GM18508 (cell line): ENCODE measurements at regions not wholly inside any gene's neighbourhood (a gene's known extent, or its start where the extent isn't known, plus 50 kb on each side); places are given as distances from the start of the nearest gene placed in this dataset.
"Not testable (repeated sequence)": the region's sequence is repeated elsewhere in the genome, so short reads cannot be mapped to it uniquely, and the experiment has no call there.

ENCODE experiments used
- ATAC-seq: cut with Tn5 transposase; IDR thresholded peaks from one replicate; pipeline ENCODE4 v1.9.1; 2021; ENCODE audit warnings: moderate number of reproducible peaks; ENCODE audit not compliant: insufficient read depth, unreplicated experiment

DNA sequence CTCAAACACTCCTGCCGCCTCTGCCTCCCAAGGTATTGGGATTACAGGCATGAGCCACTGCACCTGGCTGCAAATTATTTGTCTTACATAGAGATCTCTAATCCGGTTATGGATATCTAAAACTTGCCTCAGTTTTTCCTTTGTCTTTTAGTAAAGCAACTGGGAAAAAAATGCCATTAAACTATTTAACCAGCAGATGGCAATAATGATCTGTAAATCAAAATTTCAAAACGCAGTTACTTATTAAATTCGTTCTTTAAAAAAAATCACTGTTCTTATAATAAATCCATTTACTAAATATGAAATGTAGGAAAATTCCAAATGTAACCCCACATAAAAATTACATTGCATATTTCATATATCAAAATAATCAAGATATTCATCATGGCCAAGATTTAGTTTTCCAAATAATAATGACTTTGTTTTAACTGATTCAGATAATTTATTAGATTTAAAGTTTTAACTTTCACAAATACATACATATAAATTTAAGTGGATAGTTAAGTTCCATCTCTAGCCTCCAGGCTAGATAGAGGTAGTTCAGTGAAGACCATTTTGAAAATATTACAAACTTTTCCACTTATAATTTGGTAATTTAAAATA is 125.8 kb downstream of the KBTBD2 start:
- not testable (repeated sequence) for ATAC-seq

DNA sequence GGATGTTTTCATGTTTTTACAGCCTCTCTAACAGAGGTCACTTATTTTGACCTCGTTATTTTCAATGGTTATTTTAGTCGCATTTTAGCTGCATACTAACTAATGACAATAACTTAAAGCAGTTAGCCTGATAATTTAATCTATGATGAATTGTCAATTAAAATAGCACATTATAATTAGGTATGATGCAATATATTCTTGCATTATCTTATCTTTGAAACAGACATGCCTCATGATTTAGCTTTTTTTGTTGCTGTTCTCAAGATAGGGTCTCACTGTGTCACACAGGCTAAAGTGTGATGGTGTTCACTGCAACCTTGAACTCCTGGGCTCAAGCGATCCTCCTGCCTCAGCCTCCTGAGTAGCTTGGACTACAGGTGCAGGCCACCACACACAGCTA is 126.4 kb downstream of the KBTBD2 start:
- no peak for ATAC-seq

DNA sequence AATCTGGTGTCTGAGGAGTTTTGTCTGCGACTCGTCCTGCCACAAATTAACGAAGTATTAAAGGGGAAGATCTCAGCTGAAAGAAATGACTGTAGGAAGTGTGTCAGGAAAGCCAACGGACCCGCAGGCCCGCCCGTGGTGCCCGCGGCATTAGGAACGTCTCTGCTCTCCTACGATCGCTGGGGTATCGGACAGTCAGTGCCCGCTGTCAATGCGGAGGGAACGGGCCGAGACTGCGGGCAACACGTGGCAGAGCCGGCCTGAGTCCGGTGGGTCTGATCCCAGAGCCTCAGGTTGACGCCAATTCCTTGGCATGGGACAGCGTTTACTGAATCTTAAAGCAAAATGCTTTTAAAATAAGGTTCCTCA is 128.7 kb downstream of the KBTBD2 start:
- no peak for ATAC-seq

DNA sequence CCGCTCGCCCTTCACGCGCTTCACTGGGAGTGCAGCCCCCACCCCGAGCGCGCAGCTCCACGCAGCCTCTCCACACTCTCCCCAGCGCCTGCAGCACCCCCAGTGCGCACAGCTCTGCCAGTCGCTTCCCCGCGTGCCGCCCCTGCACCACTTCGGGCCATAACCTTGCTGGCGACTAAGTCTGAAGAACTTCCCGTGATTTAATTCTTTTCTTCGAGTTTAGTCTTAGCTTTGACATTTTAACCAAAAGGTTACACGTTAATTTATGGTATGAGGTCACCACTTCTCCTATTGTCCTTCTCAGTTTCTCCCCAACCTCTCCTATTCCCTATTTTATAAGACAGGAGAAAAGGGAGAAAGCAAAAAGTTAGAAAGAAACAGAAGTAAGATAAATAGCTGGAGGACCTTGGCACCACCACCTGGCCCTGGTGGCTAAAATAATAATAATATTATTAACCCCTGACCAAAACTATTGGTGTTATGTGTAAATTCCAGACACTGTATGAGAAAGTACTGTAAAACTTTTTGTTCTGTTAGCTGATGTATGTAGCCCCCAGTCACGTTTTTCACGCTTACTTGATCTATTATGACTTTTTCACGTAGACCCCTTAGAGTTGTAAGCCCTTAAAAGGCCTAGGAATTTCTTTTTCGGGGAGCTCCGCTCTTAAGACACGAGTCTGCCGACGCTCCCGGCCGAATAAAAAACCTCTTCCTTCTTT is 129.2 kb downstream of the KBTBD2 start:
- ATAC-seq: not testable (repeated sequence)

DNA sequence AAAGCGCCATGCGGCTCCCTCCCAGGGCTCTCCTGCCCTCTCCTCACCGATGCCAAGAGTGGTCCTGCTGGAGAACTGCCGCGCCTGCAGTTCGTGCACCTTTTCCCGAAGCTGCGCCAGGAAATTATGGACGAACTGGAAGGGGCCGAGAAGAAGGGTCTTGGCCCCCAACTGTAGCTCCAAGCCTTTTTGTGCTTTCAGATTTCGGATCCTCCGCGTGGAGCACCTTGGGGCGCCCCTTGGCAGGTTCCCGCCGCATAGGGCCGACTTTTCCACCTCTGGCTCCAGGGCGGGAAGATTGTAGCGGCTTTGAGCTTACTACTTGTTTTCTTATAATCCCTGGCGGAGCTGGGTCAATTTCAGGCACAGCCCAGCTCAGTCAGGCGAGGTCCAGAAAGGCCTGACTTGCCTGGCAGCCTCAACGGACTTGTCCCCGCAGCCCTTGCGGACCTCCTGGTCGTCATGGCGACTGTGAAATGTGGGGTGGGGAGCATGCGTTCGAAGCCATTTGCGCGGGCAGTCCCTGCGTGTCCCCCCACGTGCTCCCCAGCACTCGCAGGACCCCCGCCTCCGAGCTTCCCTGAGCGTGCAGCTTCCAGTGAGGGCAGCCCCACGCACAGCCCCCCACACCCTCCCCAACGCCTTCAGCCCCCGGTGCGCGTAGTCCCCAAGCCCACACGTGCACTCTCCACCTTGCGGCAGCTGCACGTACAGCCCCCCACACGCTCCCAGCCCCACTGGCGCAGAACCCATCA is 129.9 kb downstream of the KBTBD2 start:
- no peak for ATAC-seq

DNA sequence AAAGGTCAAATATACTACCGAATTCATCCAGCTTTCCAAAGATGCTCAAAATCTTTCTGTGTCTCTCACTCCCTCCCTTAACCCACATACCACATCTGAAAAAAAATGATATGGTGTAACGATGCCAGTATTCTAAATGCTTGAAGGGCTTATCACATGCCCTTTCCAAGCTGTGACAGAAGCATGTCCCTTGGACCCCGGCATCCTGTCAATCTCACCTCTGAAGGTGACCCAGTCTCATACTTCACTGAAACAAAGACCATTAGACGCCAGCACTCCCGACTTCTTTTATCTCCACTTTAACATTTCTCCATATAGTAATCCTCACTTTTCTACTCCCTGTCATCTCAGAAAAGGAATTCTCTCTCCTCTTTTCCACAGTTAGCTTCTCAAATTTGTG is 130.8 kb downstream of the KBTBD2 start:
- ATAC-seq: not testable (repeated sequence)

DNA sequence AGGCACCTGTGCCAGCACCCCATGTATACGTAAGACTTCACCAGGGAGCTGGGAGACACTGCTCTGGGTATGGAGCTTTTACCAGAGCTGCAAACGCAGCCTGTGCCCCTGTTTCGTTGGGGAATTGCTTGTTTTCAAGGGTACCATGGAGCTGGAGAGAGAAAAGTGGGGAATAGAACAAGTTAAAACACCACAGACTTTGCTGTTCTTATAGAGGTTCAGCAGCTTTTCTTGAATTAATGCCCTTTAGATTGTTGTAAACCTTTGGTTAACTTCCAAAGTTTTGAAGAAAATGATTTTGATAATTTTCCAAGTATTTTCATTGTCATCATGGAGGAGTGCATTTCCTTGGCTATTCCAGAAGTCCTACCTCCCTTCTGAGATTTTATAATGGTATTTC is 131.7 kb downstream of the KBTBD2 start:
- not testable (repeated sequence) for ATAC-seq

DNA sequence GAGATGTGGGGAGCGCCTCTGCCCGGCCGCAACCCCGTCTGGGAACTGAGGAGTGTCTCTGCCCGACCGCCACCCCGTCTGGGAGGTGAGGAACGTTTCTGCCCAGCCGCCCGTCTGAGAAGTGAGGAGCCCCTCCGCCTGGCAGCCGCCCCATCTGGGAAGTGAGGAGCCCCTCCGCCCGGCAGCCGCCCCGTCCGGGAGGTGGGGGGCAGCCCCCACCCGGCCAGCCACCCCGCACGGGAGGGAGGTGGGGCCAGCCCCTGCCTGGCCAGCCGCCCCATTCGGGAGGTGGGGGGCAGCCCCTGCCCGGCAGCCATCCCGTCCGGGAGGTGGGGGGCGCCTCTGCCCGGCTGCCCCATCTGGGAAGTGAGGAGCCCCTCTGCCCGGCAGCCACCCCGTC is 137.7 kb downstream of the KBTBD2 start:
- ATAC-seq: not testable (repeated sequence)

DNA sequence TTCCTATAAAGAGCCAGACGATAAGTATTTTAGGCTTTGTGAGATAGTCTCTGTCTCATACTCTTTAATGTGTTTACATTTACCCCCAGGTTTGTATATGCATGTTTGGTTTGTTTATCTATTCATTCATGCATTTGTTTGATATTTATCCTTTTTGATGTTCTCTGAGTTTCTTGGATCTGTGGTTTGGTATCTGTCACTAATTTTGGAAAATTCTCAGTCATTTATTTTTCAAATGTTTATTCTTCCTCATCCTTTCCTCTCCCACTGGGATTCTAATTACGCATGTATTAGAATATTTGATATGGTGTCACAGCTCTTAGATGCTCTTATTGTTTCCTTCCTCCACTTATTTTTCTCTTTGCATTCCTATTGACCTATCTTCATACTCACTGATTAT is 143.2 kb downstream of the KBTBD2 start:
- ATAC-seq: not testable (repeated sequence)

DNA sequence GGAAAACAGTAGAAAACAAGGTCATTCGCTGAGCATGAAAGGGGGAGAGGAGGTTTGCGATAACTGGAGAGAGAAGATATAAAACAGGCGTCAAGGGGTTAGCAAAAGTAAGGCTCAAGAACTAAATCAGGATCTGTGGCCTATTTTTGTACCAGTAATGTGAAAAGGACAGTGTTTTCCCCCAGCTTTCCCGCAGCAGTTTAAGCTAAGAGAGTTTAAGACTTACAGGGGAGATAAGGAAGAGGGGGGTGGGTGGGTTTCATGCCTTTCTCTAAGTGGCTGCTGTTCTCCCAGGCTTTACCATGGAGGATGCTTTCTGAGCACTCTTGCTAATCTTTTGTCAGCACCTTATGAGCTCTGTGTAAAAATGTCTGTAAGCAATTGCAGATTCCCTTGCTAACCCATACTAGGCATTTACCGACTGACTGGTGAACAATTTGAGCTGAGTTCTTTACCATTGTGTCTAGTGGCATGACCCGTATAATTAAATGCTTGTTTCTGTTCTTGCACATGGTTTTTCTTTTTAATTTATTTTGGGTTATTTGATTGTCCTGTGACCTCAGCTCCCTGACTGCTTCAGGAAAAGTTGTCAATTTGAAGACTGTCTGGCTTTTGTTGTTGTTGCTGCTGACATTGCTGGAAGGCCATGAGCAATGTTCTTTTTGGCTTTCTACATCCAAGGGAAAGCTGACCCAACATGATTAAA is 144.0 kb downstream of the KBTBD2 start:
- not testable (repeated sequence) for ATAC-seq

DNA sequence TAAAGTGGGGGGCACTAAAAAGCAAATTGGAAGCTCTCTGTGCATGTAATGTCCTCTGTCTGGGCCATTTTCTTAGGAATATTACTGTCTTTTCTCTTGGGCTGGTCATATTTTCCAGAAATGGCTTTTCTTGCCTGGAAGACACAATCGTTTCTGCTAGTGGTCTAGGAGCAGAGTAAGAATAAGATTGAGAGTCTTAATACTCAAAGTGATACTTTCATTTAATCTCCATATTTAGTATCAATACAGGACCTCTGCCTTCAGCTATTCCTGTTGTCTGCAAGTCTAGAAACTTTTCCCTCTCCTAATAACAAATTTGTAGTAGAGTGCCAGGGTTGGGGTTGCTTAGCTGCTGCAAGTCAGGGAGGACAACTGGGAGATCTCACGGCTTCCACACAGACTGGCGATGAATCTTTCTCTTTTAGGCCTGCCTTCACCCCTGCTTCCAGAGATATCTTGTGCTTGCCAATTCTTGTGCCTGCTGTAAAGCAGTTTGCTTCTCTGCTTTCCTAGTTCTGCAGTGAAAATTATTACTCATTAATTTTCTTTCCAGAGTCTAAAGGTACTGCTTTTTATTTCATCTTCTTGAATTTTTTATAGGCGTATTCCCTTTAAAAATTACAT is 149.6 kb downstream of the KBTBD2 start:
- ATAC-seq: not testable (repeated sequence)

DNA sequence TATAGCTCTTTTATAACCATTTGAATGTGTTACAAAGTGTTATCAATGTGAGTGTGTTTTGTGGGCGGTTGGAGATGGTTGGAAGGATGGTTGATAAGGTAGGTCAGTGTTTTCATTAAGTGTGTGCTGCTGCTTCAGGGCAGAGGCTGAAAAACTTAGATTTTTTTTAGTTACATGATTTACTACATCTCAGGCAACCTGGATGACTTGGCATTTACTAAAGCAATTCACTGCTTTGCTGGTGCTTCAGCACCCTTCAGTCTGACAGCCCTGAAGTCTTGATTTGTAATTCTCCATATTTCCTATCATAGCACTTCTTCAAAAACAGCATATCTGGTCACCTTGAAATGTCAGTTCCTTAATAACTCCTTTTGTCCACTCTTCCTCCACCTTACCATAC is 151.8 kb downstream of the KBTBD2 start:
- not testable (repeated sequence) for ATAC-seq

DNA sequence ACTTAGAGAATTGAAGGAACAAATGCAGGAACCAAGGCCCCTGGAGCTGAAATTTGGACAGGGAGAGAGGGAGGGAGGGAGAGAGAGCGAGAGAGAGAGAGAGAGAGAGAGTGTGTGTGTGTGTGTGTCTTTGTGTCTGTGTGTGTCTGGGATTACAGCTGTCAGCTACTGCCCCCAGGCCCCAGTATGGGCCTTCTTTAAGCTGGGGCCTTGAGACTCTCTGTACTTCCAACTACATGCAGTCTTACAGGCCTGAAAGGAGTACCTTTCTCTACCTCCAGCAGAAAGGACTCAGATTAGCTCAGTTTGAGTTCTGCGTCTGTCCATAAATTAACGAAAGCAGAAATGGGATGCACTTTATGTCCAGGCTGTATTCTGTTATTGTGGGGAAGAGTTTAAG is 153.2 kb downstream of the KBTBD2 start:
- ATAC-seq: not testable (repeated sequence)

DNA sequence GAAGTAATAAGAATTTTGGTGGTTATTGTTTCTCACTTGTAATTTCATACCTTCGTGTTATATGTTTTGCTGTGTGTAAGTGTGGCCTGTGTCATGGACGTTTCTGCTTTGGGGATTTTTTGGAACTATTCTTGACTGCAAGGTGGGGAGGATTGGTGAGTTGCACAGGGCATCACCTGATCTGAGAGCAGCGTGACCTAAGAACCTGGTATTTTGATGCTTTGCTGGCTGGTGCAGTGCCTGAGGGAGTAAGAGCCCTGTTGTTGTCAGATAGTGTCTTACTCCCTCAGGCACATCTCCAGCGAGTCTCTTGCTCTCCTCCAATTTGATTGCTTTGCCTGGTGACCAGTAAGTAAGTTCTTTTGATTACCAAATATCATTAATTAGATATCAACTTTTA is 158.8 kb downstream of the KBTBD2 start:
- ATAC-seq: not testable (repeated sequence)

DNA sequence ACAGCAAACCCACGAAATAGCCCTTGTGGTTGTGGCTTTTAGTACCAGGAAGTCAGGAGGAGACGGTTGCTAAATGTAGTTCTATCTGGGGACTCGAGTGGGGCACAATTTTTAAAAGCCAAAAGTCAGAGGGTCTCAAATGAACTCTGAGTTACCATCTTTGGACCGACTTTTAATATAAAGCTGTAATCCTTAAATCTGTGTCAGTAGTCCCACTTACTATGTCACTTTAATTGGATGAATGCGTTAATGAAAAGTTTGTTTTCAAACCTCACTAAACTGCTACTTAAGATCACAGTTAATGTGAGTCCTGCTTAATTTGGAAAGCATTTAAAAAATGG is 162.3 kb downstream of the KBTBD2 start:
- ATAC-seq: not testable (repeated sequence)

DNA sequence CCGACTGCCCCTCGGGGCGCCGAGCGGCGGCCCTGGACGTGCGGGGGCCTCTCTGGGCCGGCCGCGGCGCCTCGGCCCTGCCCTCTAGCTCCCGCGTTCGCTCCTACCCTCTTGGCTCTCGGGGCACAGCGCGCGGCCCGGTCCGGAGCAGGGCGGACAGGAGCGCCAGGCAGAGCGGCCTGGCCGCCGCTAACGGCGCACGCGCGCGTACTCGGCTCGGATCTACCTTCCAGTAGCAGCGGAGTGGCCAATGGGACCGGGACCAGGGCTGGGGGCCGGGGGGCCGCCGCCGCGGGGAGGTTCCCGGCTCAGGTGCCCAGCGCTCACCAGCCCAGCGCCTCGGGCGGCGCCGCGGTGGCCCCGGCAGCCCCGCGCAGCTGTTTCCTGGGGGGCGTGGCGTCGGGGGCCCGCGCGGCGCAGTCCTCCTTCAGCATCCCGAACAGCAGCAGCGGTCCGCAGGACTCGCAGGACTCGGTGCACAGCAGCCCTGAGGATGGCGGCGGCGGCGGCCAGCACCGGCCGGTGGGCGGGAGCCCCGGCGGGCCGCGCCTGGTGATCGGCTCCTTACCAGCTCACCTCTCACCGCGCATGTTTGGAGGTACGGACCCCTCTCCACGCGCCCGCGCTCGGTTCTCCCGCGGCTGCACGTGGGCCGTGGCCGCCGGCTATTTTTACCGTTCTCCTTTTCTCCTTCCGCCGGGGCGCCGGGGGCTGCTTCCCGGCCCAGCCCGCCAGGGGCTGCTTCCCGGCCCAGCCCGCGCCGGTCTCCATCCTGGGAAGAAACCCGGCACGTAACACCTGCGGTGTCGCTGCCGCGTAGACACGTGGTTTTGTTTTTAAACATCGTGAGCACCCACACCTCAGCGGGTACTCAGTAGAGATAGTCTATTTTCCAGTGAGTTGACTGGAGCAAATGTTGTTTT is 162.9 kb downstream of the KBTBD2 start:
- peak; percentile 52 for ATAC-seq

DNA sequence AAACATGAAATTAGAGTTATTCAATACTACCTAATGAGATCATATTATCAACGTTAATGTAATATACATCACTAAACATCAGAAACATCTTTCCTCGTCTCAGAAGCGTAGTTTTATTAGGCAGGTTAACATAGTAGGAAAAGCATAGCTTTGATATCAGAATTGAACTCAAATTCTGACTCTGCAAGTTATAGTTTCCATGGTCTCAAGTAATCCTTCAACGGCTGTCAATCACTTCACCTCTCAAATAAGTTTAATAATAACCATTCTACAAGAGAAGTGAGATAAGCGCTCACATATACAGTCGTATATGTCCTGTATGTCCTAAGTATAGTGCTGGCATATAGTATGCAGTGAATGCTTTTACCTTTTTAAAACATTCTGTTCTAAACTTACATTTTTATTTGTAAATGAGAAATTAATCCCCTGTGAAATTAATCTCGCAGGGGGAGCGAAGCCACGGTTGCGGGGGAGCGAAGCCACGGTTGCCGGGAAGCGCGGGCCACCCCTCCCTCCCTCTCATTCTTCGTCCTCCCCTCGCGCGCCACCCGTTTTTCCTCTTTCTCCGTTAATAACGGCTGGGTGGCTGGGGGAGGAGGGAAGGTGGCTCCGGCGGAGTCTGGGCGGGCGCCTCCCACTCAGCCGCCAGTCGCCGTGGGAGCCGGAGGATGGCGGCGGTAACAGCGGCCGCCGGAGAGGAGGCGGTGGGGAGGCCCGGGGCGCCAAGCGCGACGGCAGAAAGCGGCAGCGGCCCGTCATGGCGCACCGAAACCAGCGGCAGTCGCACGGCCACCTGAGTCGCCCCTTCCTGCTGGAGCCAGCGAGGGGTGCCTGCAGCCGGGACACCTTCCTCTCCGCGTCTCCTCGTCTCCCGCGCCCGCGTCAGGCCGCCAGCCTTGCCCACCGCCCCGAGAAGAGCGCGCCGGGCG is 163.8 kb downstream of the KBTBD2 start:
- peak; percentile 33 for ATAC-seq

DNA sequence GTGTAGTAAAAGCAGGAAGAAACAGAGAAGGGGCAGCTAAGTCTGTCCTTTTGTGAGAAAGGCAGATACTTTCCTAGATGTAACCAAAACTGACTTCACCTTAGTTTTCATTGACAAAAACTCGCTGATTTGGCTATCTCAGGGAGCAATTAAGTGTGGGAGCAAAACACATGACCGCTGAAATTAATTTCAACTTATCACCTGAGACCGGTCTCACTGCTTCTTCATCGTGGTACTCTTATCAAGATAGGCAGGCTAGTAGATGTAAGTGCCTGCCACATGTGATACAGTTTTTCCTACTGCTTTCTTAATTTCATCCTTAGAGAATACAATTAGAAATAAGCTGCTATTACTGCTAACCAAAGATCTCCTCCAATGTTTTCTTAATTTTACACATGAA is 168.7 kb downstream of the KBTBD2 start:
- not testable (repeated sequence) for ATAC-seq
